HCT116 (cell line): ENCODE measurements at regions not wholly inside any gene's neighbourhood (a gene's known extent, or its start where the extent isn't known, plus 50 kb on each side); places are given as distances from the start of the nearest gene placed in this dataset.

Experiments
- ATAC-seq: fragments of 200-7000 bp; cut with Tn5 transposase; 2 replicates; pipeline ENCODE4 v1.9.1; 2020; ENCODE audit warnings: mild to moderate bottlenecking, moderate library complexity
- BruUV-seq: library from RNA; stranded (reverse); fragments of 400-500 nt; replicated peaks from 2 replicates; lab custom pipeline; 2021; lab: Mats Ljungman, UMichigan
- CTCF ChIA-PET: fragments of 300-600 bp; sonication (Branson Sonifier 250); formaldehyde crosslinking; loops from one replicate; lab custom pipeline; 2021; ENCODE audit warnings: antibody characterized with exemption; lab: Charles Lee
- POLR2A ChIA-PET: fragments of 300-600, 350-600 bp; sonication (Branson Sonifier 250); formaldehyde crosslinking; loops from one replicate; lab custom pipeline; 2021; ENCODE audit warnings: antibody characterized with exemption; lab: Charles Lee
- RAD21 ChIA-PET, 2 experiments: fragments of 300-600 bp; sonication (Branson Sonifier 250); formaldehyde crosslinking; loops; one replicate each; lab custom pipeline; 2023; ENCODE audit warnings: low total read pairs in 2 of 2; ENCODE audit not compliant: uncharacterized antibody in 2 of 2, unreplicated experiment in 2 of 2, low non-redundant PET in 1 of 2; lab: Charles Lee
- DNase-seq: peaks from one replicate; pipeline ENCODE4 v3.0.0-alpha.2; 2010; ENCODE audit warnings: low read depth, low spot score
- H2AFZ ChIP-seq: fragments of 200-600 bp; shearing (Covaris generic), sonication (generic); 2 replicates; pipeline ENCODE4 v1.6.1; 2017; ENCODE audit warnings: low read depth, mixed run types, mixed read lengths, antibody characterized with exemption, low read length; ENCODE audit not compliant: poor library complexity, severe bottlenecking
- H3K27ac ChIP-seq: 2 replicates; pipeline ENCODE4 v1.5.1; 2012; ENCODE audit warnings: low read depth, low read length
- H3K27me3 ChIP-seq: fragments of 200-600 bp; sonication (generic); 2 replicates; pipeline ENCODE4 v1.6.1; 2016; ENCODE audit warnings: mixed run types, low read length, mixed read lengths; ENCODE audit not compliant: insufficient read depth
- H3K36me3 ChIP-seq, 2 experiments: fragments of 200-500 bp in 1 of 2; fragments of 200-600 bp in 1 of 2; sonication (Bioruptor generic) in 1 of 2; sonication (generic) in 1 of 2; 2 replicates each; pipeline versions ENCODE4 v1.5.1 to v1.6.1; 2014 to 2016; ENCODE audit warnings: low read length in 2 of 2, inconsistent platforms in 1 of 2, mixed read lengths in 1 of 2, mixed run types in 1 of 2; ENCODE audit not compliant: insufficient read depth in 2 of 2, control insufficient read depth in 1 of 2
- H3K4me1 ChIP-seq, 2 experiments: fragments of 200-600 bp in 1 of 2; sonication (generic) in 1 of 2; 2 replicates each; pipeline versions ENCODE4 v1.5.1 to v1.6.1; 2012 to 2017; ENCODE audit warnings: low read length in 2 of 2, inconsistent platforms in 1 of 2, mild to moderate bottlenecking in 1 of 2, mixed read lengths in 1 of 2, mixed run types in 1 of 2, moderate library complexity in 1 of 2; ENCODE audit not compliant: insufficient read depth in 2 of 2, control insufficient read depth in 1 of 2
- H3K4me2 ChIP-seq: fragments of 200-600 bp; sonication (generic); 2 replicates; pipeline ENCODE4 v1.6.1; 2017; ENCODE audit warnings: mixed run types, low read length, mixed read lengths
- H3K4me3 ChIP-seq, 2 experiments: fragments of 200-600 bp in 1 of 2; sonication (generic) in 1 of 2; replicated peaks in 1 of 2; 2 replicates each; pipeline ENCODE4 v1.5.1; 2011 to 2016; ENCODE audit warnings: low read length in 2 of 2, control low read depth in 1 of 2, low read depth in 1 of 2, mild to moderate bottlenecking in 1 of 2, mixed read lengths in 1 of 2, mixed run types in 1 of 2
- H3K79me2 ChIP-seq: fragments of 200-600 bp; sonication (generic); 2 replicates; pipeline ENCODE4 v1.6.1; 2017; ENCODE audit warnings: mild to moderate bottlenecking, mixed run types, low read length, moderate library complexity, mixed read lengths; ENCODE audit not compliant: insufficient read depth
- H3K9ac ChIP-seq: fragments of 200-600 bp; sonication (generic); 2 replicates; pipeline ENCODE4 v1.6.1; 2016; ENCODE audit warnings: low read length, mixed read lengths
- H3K9me2 ChIP-seq: fragments of 200-600 bp; sonication (generic), shearing (Covaris generic); 2 replicates; pipeline ENCODE4 v1.6.1; 2017; ENCODE audit warnings: mixed run types, mild to moderate bottlenecking, moderate library complexity; ENCODE audit not compliant: insufficient read depth
- H3K9me3 ChIP-seq, 2 experiments: fragments of 200-500 bp in 1 of 2; fragments of 200-600 bp in 1 of 2; sonication (Bioruptor generic) in 1 of 2; sonication (generic) in 1 of 2; 2 replicates each; pipeline ENCODE4 v1.6.1; 2014 to 2017; ENCODE audit warnings: low read length in 2 of 2, mixed read lengths in 2 of 2, inconsistent platforms in 1 of 2, low read depth in 1 of 2, mild to moderate bottlenecking in 1 of 2, mixed run types in 1 of 2, moderate library complexity in 1 of 2; ENCODE audit not compliant: control insufficient read depth in 1 of 2, insufficient read depth in 1 of 2
- H4K20me1 ChIP-seq: fragments of 200-600 bp; sonication (generic), shearing (Covaris generic); 2 replicates; pipeline ENCODE4 v1.6.1; 2017; ENCODE audit warnings: mixed run types, mild to moderate bottlenecking, moderate library complexity; ENCODE audit not compliant: insufficient read depth
- CBX3 ChIP-seq: IDR thresholded peaks from 2 replicates; pipeline ENCODE4 v1.6.1; 2012; ENCODE audit warnings: low read depth
- CEBPB ChIP-seq: IDR thresholded peaks from 2 replicates; pipeline ENCODE4 v1.6.1; 2012; ENCODE audit warnings: low read depth
- EGR1 ChIP-seq: IDR thresholded peaks from 2 replicates; pipeline ENCODE4 v1.6.1; 2012; ENCODE audit warnings: low read depth
- ELF1 ChIP-seq: IDR thresholded peaks from 2 replicates; pipeline ENCODE4 v1.6.1; 2012; ENCODE audit warnings: low read depth, borderline replicate concordance
- EZH2 ChIP-seq: fragments of 200-600 bp; sonication (generic); IDR thresholded peaks from 2 replicates; pipeline ENCODE4 v1.6.1; 2017; ENCODE audit warnings: antibody characterized with exemption, mixed run types
- JUND ChIP-seq: IDR thresholded peaks from 2 replicates; pipeline ENCODE4 v1.6.1; 2012
- POLR2A ChIP-seq: IDR thresholded peaks from 2 replicates; pipeline ENCODE4 v1.7.0; 2011; ENCODE audit warnings: borderline replicate concordance; ENCODE audit not compliant: insufficient read depth, insufficient read length; ENCODE audit errors: extremely low read depth
- POLR2AphosphoS5 ChIP-seq: IDR thresholded peaks from 2 replicates; pipeline ENCODE4 v1.6.1; 2011; ENCODE audit warnings: mild to moderate bottlenecking, low read depth, low read length, moderate library complexity
- RAD21 ChIP-seq: IDR thresholded peaks from 2 replicates; pipeline ENCODE4 v1.6.1; 2012; ENCODE audit warnings: low read depth, mild to moderate bottlenecking
- SIN3A ChIP-seq: IDR thresholded peaks from 2 replicates; pipeline ENCODE4 v1.6.1; 2012; ENCODE audit warnings: low read depth
- SP1 ChIP-seq: IDR thresholded peaks from 2 replicates; pipeline ENCODE4 v1.6.1; 2012; ENCODE audit warnings: low read depth
- SRF ChIP-seq: IDR thresholded peaks from 2 replicates; pipeline ENCODE4 v1.6.1; 2012; ENCODE audit warnings: low read depth
- YY1 ChIP-seq: IDR thresholded peaks from 2 replicates; pipeline ENCODE4 v1.6.1; 2011; ENCODE audit warnings: low read length, low read depth, moderate library complexity, mild to moderate bottlenecking; ENCODE audit not compliant: insufficient replicate concordance; ENCODE audit errors: extremely low read depth
- ZFX ChIP-seq: fragments of 450-650 bp; IDR thresholded peaks from 2 replicates; pipeline ENCODE4 v1.6.1; 2017
- ZNF274 ChIP-seq: fragments of 200-500 bp; sonication (Bioruptor generic); IDR thresholded peaks from 2 replicates; pipeline ENCODE4 v1.6.1; 2014; ENCODE audit warnings: mild to moderate bottlenecking, low read depth, low read length, inconsistent platforms
- intact Hi-C: fragments of 100-400 bp; cut with micrococcal nuclease; formaldehyde crosslinking; loops from 2 replicates; pipeline ENCODE4 v1.10.0; 2022
- TF ChIP-seq, protein P1 (sequence below): IDR thresholded peaks from 2 replicates; pipeline ENCODE4 v1.6.1; 2012
- TF ChIP-seq, protein P2 (sequence below): IDR thresholded peaks from 2 replicates; pipeline ENCODE4 v1.6.1; 2012; ENCODE audit warnings: low read depth
- TF ChIP-seq, protein P3 (sequence below): IDR thresholded peaks from 2 replicates; pipeline ENCODE4 v1.6.1; 2011; ENCODE audit warnings: mild to moderate bottlenecking, low read length, moderate library complexity; ENCODE audit not compliant: insufficient replicate concordance; ENCODE audit errors: extremely low read depth
- TF ChIP-seq, protein P4 (sequence below): IDR thresholded peaks from 2 replicates; pipeline ENCODE4 v1.6.1; 2012

DNA sequence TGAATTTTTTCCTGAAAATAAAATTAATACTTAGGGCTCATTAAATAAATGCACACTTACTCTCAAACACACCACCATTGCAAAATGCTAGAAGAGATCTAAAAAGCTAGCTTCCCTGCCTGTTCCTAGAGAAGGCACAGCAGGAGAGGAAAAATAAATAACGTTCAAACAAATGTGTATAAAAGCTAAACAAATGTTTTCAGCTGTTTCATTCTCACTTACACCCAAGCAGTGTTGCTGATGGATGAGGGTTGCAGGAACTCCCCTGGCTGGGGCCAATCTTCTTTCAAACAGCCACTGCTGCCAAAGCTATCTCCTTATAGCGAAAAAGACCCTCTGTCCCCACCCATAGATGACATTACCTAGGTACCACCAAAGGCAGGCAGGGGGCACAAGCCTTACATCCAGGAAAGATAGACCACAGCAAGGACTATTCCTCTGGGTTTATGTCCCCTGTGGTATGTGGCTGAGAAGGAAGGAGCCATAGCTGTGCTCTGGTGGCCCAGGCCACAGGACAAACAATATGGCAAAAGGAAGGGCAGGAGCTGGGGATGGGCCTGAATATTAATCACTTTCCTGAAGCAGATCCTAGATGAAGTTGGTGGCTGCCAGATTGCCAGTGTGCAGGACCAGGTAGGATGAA is 214.6 kb downstream of the TTC32 start:
- Histone ChIP-seq H3K79me2 (no peaks in the 10 kb centered on the region), H3K4me1 (peaks cover 0 to 9% of the 10 kb centered on the region in 2 experiments; a peak in 2 of 4 replicates), H3K27me3 (no peaks in the 10 kb centered on the region), H3K4me3 (no peak overlapping the region), H3K9me3 (no peaks in the 10 kb centered on the region), H3K36me3 (no peaks in the 10 kb centered on the region), H3K27ac (no peak overlapping the region), H3K9ac (no peak overlapping the region), H2AFZ (no peak overlapping the region), H3K9me2 (no peaks in the 10 kb centered on the region), H3K4me2 (no peak overlapping the region), H4K20me1 (no peaks in the 10 kb centered on the region)
- intact Hi-C loops = no loop called here
- BruUV-seq = no TSS peak
- no peak for ATAC-seq
- DNase-seq = no peak
- ChIA-PET POLR2A (no interaction called here), CTCF (no interaction called here), RAD21 (no interaction called here)
- TF ChIP-seq CBX3 = no peak
- TF ChIP-seq, protein P1, sequence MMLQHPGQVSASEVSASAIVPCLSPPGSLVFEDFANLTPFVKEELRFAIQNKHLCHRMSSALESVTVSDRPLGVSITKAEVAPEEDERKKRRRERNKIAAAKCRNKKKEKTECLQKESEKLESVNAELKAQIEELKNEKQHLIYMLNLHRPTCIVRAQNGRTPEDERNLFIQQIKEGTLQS = no peak
- TF ChIP-seq ELF1 = no peak
- no peak for TF ChIP-seq POLR2AphosphoS5
- no peak for TF ChIP-seq ZFX
- no peak for TF ChIP-seq YY1
- TF ChIP-seq CEBPB = no peak
- no peak for TF ChIP-seq RAD21
- no peak for TF ChIP-seq ZNF274
- no peak for TF ChIP-seq EGR1
- no peak for TF ChIP-seq SIN3A
- TF ChIP-seq SP1 = no peak
- no peak for TF ChIP-seq JUND
- TF ChIP-seq, protein P2, sequence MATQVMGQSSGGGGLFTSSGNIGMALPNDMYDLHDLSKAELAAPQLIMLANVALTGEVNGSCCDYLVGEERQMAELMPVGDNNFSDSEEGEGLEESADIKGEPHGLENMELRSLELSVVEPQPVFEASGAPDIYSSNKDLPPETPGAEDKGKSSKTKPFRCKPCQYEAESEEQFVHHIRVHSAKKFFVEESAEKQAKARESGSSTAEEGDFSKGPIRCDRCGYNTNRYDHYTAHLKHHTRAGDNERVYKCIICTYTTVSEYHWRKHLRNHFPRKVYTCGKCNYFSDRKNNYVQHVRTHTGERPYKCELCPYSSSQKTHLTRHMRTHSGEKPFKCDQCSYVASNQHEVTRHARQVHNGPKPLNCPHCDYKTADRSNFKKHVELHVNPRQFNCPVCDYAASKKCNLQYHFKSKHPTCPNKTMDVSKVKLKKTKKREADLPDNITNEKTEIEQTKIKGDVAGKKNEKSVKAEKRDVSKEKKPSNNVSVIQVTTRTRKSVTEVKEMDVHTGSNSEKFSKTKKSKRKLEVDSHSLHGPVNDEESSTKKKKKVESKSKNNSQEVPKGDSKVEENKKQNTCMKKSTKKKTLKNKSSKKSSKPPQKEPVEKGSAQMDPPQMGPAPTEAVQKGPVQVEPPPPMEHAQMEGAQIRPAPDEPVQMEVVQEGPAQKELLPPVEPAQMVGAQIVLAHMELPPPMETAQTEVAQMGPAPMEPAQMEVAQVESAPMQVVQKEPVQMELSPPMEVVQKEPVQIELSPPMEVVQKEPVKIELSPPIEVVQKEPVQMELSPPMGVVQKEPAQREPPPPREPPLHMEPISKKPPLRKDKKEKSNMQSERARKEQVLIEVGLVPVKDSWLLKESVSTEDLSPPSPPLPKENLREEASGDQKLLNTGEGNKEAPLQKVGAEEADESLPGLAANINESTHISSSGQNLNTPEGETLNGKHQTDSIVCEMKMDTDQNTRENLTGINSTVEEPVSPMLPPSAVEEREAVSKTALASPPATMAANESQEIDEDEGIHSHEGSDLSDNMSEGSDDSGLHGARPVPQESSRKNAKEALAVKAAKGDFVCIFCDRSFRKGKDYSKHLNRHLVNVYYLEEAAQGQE = no peak
- TF ChIP-seq EZH2 = no peak
- TF ChIP-seq, protein P3, sequence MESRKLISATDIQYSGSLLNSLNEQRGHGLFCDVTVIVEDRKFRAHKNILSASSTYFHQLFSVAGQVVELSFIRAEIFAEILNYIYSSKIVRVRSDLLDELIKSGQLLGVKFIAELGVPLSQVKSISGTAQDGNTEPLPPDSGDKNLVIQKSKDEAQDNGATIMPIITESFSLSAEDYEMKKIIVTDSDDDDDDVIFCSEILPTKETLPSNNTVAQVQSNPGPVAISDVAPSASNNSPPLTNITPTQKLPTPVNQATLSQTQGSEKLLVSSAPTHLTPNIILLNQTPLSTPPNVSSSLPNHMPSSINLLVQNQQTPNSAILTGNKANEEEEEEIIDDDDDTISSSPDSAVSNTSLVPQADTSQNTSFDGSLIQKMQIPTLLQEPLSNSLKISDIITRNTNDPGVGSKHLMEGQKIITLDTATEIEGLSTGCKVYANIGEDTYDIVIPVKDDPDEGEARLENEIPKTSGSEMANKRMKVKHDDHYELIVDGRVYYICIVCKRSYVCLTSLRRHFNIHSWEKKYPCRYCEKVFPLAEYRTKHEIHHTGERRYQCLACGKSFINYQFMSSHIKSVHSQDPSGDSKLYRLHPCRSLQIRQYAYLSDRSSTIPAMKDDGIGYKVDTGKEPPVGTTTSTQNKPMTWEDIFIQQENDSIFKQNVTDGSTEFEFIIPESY = no peak
- TF ChIP-seq POLR2A = no peak
- TF ChIP-seq, protein P4, sequence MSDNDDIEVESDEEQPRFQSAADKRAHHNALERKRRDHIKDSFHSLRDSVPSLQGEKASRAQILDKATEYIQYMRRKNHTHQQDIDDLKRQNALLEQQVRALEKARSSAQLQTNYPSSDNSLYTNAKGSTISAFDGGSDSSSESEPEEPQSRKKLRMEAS = no peak
- TF ChIP-seq SRF = no peak
